ENCODE measurements at regions not wholly inside any gene's neighbourhood (a gene's known extent, or its start where the extent isn't known, plus 50 kb on each side); places are given as distances from the start of the nearest gene placed in this dataset.

- TF ChIP-seq ZNF274 (IDR thresholded peaks at IDR 0.05; ENCODE audit: low read depth, low read length): no peak
- TF ChIP-seq YY1 (IDR thresholded peaks at IDR 0.05; ENCODE audit: insufficient read depth, insufficient read length): no peak
Measured at GRCh38 chr5:117220730-117221129, 646.1 kb upstream of the SEMA6A start.

All from NT2/D1 (cell line).